T-helper 22 cell (primary cell): ENCODE measurements at regions not wholly inside any gene's neighbourhood (a gene's known extent, or its start where the extent isn't known, plus 50 kb on each side); places are given as distances from the start of the nearest gene placed in this dataset.
"Not testable (repeated sequence)": the region's sequence is repeated elsewhere in the genome, so short reads cannot be mapped to it uniquely, and the experiment has no call there.

ENCODE experiments used
- DNase-seq: peaks from one replicate; pipeline ENCODE4 v3.0.0-alpha.2; 2020; ENCODE audit warnings: low read depth

DNA sequence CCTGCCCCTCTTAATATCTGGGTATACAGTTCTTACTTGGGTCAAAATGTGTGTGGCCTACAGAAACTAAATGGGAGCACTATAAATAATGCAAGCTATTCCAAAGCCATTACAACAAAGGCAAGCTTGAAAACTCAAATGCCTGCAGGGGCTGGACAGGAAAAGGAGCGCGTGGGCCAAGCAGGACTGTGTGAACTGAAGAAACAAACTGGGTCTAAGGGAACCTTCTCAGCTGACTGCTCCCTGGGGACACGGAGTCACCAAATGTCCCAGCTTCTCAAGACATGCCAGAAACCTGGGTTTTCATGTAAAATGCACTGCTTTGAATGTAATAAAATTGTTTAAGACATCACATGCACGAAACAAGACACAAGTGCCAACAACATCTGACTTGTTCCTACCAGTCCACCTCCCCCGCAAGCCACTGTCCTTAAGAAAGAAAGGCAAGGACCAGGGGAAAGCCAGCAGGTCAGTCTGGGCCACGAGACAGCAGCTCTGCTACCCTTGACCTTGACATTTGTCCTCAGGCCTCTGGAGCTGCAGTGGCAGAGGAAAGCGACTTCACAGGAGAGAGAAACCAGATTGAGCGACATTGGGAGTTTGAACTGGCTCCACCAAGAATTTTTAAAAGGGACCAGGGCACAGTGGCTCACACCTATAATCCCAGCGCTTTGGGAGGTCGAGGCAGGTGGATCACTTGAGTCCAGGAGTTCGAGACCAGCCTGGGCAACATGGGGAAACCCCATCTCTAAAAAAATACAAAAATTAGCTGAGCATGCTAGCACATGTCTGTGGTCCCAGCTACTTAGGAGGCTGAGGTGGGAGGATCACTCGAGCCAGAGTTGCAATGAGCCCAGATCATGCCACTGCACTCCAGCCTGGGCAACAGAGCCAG is 89.7 kb upstream of the SH3BP4 start:
- no peak for DNase-seq

DNA sequence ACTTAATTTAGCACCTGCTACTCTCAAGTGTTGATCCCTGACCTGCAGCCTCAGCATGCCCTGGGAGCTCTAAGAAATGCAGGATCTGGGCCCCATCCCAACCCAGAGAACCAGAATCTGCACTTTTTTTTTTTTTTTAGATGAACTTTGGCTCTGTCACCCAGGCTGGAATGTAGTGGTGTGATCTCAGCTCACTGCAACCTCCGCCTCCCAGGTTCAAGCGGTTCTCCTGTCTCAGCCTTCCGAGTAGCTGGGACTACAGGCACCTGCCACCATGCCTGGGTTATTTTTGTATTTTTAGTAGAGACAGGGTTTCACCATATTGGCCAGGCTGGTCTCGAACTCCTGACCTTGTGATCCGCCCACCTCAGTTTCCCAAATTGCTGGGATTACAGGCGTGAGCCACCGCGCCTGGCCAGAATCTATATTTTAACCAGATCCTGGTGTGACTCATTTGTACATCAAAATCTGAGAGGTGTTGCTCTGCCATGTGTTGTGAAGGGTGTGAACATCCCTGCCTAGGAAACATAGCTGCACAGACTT is 92.4 kb upstream of the SH3BP4 start:
- DNase-seq = not testable (repeated sequence)

DNA sequence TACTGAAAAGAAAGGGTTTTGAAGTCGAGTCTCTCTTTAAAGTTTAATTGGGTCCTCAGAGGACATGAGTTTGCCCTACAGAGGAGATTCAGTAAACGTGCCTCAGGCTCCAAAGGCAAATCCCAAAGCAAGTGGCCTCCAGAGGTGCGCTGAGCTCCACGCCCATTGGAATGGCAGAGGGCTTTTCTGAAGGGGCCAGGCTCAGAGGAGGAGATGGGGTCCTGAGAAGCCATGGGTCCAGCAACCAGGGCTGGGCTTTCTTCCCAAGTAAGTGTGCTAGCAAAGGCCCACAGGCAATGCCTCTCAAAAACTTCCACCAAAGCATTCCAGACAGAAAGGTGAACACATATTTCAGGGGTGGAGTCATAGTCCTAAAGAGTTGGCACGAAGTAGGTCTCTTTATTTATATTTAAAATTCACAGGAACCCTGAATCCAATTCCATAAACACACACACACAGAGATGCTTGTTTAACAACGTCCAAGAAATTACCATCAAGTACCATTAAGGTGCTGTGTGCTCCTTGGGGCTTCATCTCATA is 93.0 kb upstream of the SH3BP4 start:
- no peak for DNase-seq

DNA sequence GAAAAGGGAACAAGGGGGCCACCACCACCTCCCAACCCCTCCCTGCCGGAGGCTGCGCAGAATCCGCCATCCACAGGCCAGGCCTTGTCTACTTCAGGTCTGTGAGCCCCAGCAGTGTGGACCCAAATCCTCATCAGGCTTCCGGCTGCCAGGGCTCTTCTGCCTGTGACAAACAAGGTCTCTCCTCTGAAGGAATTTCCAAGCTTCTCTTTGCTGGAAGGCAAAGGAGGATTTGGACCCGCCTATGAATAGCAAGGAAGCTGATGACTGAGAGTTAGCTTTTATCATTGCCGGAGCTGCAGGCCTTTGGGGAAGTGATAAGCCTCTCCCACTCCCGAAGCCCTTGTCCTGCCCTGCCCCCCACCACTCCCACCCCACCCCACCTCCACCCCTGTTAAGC is 93.7 kb upstream of the SH3BP4 start:
- no peak for DNase-seq

DNA sequence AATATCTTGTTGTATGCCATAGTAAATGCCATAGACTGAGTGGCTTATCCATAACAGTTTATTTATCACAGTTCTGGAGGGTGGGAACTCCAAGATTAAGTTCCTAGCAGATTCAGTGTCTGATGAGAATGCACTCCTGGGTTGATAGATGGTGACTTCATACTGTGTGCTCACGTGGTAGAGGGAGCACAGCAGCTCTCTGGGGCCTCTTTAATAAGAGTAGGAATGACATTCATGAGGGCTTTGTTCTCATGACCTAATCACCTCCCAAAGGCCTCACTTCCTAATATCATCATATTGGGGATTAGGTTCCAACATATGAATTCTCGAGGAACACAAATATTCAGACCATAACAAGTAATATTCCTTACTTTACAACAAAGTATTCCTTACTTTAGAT is 98.1 kb upstream of the SH3BP4 start:
- no peak for DNase-seq

DNA sequence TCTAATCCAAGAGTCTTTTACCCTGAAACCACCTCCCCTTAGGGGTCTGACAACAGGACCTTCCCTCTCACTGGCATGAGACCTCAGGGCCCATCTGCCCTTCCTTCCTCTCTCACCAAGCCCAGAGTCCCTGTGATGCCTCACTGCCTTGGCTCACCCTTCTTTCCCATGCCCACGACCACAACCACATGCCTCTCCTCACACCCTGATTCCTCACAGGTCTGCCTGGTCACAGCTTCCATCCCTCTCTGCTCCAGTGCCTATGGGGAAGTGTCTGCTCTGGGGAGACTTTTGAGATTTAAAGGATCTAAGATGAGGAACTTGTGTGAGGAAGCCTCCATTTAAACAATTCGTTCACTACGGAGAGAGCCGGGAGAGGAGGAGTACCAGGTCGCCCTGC is 98.9 kb upstream of the SH3BP4 start:
- no peak for DNase-seq

DNA sequence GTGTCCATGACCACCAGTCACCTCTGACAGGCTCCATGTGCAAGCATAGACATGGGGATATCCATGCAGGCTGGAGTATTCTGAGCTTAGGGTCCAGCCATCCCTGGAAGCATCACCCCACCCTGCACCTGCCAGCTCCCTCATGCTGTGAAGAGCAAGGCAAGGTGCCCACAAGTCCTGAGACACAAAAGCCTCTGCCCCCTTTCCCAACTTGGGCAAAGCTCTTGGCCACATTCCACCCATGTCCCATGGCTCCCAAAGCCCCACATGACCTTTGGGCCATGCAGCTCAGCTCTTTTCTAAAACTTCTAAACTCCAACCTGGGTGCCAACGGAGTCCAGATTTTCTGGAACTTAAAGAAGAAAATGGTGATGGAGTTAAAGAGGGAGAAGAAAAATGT is 99.8 kb upstream of the SH3BP4 start:
- DNase-seq = no peak

DNA sequence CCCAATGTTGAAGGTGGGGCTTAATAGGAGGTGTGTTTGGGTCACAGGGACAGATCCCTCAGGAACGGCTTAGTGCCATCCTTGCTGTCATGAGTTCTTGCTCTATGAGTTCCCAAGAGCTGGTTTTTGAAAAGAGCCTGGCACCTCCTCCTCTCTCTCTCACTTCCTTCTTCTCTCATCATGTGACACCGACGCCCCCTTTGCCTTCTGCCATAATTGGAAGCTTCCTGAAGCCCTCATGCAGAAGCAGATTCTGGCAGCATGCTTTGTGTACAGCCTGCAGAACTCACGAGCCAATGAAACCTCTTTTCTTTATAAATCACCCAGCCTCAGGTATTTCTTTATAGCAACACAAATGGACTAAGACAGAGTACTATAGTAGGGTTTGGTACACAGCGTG is 100.4 kb upstream of the SH3BP4 start:
- no peak for DNase-seq

DNA sequence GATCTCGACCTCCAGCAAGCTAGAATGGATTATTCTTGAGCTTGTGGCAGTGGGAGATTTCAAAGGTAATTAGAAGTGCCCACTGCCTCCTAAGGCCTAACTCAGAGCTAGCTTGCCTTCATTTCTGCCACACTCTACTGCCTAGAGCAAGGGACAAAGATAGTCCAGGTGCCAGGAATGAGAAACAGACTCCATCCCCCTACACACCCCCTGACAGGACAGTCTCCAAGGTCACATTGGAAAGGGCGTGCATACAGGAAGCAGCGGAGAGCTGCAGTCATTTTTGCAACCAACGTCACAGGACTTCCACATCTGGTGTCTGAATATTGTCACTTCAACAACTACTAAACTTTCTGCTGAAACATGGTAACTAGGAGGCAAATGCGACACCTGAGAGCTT is 101.0 kb upstream of the SH3BP4 start:
- no peak for DNase-seq

DNA sequence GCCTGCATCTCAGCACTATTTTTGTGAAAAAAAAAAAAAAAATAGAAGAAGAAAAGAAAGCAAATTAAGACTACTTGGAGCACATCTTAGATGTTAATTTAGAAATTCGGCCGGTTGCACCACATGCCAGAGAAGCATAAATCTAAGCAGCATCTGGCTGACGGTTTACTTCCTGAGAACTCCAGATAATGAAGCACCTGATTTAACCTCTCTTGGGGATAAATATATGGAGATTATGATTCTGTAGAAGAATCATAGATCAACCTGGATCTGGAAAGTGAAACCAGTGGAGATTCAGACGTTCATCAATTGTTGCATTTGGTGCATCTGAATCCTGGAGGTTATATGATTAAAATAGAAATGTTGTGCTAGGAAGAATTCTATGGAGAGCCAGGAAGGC is 102.1 kb upstream of the SH3BP4 start:
- DNase-seq = no peak

DNA sequence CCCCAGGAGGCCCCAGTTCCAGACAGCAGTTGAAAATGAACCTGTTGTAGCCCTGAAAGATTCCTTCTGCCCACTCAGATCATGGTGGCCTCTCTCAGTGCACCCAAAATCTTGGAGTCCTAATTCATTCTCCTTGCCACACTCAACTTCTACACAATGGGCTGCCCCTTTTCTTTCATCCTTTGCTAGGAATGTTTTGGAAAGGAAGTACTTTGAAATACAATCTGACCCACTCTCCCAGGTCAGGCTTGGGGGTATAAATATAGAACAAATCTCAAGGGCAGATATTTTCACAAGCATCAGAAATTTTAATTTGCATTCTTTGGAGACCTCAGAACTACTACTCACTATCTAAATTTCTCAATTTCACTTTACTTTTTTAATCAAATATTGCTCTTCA is 103.2 kb upstream of the SH3BP4 start:
- DNase-seq = no peak

DNA sequence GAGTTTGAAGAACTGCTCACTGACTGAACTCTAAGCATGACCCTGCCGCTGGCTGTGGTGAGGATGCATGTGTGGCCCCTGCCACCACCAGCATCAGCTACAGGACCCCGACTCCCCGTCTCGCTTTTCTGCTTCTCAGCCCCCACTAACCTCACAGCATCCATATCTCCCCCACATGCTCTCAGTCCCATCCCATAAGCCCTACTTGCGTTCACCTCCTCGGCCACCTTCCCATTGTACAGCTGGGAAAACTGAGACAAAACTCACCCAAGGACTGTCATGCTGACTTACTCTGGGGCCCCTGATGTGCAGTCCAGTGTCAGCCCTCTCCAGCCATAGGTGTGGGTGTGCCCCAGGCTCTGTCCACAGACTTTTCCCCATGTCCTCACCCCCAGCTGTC is 104.2 kb upstream of the SH3BP4 start:
- no peak for DNase-seq

DNA sequence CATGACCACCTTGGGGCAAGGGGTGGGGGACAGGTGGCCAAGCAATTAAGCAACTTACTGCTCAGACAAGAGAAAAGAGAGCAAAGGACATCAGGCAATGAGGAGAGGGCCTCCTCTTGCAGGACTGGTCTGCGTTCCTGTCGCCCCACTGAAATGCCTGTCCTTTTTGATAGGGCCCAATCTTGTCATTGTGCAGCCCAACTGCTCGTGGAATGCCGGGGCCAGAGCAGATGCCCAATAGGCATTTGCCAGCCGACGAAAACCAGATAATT is 104.5 kb upstream of the SH3BP4 start:
- DNase-seq = no peak

DNA sequence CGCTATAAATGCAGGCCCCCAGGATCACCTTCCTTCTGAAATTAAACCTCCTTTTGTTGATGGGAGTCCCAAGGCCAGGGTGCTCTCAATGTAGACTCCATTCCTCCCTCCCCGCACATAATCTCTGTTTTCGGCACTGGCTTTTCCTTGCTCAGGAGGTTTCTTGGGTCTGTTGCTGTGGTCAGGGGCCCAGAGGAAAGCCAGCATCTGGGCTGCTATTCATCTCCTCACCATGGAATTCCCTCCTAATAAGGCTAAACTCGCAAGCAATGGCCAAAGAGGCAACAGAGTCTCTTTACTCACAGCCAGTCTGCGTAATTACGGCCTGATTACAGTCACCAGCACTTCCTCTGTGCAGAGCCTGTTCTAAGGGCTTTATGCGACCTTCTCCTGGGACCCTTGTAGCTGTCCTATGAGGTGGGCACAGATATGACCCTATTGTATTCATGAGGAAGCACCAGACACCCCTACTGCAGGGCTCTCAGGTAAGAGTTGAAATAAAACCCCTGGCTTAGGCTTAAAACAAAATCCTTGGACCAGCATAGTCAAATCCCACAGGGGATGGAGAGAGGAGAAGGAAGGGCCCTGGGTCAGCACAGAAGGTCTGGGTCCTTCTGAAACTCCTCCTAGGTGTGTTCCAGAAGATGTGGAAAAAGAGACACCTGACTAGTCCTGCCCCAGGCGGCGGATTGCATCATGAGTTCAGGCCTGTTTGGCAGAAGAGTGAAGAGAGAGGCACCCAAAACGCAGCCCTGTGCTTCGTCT is 105.0 kb upstream of the SH3BP4 start:
- DNase-seq = no peak

DNA sequence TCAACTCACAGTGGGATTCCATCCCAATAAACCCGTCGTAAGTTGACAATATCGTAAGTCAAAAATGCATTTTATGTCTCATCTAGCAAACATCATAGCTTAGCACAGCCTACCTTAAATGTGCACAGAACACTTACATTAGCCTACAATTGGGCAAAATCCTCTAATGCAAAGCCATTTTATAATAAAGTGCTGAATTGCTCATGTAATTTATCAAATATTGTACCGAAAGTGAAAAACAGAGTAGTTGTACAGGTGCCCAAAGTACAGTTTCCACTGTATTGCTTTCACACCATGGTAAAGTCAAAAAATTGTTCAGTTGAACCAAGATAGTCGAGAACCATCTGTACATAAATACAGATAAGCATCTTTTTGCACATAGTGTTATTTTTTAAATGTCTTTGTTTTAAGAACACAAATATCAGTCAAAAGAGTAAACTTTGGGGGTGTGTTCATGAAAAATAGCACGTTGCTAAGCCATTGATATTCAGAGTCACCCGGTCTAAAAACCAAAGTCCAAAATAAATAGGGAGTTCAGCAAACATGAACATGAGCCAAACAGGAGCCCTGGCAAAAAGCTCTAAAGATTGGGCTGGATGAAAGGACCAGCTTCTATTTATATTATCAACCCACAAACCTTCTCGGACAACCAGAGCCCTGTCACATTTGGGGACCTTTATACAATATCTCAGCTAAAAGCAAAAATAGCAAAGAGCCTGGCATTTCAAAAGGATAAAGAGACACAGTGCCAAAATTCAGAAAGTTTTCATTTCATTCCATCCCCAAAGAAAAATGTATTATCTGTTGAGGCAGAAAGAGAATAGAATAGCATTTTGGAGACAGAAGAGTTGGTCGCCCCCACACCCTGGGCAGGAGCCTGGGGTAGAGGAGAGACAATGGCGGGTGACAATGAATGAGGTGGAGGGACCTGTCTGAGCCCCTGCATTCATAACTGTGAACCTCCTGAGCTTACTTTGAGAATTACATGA is 105.9 kb upstream of the SH3BP4 start:
- no peak for DNase-seq

DNA sequence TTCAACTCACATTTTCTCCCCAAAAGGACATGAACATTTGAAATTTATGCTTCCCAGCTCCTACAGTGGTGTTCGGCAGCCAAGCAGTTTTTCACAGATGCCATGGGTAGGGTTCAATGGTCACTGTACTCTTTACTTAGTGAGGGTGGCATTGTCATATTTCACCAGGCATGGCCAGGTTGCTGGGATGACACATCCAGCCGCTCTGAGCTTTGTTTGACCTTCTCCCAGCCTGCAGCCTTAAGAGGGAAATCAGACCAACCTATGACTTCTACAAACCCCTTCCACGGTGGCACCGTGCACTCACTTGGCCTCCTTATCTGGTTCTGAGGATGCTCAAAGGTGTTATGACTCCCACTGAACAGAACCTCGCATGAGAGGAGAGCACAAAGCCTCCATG is 108.4 kb upstream of the SH3BP4 start:
- DNase-seq = no peak

DNA sequence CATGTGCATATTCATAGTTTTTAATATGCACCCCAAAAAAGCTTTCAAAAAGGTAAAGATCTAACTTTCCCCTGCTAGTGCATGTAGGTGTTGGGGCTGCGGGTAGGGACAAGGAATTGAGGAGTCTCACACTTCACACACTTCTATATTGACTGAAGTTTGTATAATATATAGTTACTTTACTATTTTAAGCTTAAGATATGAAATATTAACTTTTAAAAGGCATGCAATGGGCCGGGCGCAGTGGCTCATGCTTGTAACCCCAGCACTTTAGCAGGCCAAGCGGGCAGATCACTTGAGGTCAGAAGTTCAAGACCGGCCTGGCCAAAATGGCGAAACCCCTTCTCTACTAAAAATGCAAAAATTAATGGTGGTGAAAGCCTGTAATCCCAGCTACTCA is 109.1 kb upstream of the SH3BP4 start:
- DNase-seq = no peak

DNA sequence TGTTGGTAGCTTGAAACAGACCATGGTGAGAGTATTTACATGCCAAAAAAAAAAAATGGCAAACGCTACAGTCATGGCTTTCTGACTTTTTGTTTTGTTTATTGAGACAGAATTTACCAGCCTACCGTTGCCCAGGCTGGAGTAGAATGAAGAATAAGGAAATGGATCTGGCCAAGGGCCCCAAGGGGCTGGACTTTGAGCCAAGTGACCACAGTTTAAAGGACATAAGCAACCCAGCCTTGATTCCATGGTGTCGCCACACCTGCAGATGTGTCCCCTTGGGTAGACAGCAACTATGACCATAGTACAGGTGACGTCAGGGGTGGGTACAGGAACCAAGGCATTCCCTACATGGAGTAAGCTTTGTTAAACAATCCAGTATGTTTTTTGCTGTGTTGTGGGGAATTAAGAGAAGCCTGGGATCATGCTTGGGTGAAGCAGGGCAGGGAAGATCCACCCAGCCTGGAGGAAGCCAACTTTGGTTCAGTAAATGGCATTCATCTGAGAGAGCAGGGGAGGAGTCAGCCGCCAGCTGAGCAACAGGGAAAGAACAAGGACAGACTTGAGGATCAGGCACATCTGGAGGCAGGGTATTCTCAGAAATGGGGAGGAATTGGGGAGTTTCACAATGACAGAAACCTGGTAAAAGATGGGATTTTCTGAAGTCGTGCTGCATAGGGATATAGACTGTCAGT is 110.3 kb upstream of the SH3BP4 start:
- DNase-seq = no peak

DNA sequence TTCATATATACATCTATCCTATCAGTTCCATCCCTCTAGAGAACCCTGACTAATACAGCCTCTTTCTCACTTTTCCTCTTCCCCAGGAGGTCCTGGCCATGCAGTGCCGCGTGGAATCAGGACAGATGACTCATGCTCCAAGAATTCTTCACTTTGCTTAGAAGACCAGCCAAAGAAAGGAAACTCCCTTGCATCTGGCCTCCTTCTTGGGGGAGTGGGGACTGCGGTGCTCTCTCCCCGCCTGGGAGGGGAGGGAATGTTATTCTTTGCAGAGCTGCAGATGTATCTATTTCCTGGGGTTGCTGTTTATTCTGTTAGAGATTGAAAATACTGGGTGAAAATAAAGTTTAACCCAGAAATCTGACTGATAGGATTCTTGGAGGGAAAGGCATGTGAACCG is 111.5 kb upstream of the SH3BP4 start:
- DNase-seq = no peak

DNA sequence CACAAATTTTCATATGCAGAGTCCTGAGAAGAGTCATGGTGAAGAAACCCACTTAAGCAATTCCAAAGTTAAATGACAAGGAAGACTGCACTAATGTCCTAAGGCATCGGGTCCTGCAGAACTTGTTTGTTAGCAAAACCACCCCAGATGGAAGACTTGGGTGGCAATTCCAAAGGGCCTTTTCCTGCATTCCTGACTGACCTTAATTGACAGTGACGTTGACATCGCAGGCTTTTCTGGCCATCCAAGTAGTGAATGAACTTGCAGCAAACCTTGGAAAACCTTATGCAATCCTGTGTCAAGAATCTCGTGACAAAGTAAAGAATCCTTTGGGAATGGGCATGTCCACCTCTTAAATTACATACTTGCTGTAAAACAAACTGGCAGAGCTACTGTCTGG is 112.5 kb upstream of the SH3BP4 start:
- DNase-seq = no peak

DNA sequence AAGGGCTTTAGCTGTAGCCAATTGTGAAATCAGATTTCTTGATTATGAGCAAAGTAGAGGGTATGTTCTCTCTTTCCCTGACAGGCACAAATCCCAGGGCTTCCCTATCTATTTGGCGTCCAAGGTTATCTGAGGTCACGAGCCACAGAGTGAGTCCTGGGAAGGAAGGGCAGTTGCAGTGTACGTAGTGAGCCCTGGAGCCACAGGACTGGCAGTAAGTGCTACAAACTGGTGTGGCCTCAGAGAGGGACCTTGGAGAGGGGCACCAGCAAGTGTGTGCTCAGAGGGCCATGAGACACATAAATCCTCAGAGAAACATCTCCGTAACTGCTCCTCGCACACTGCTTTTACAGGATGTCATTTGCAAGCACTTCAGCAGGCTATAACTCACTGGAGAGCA is 115.5 kb upstream of the SH3BP4 start:
- no peak for DNase-seq
